ENCODE measurements at regions not wholly inside any gene's neighbourhood (a gene's known extent, or its start where the extent isn't known, plus 50 kb on each side); places are given as distances from the start of the nearest gene placed in this dataset.

GRCh38 chr6:132950566-132950965 lies 136.2 kb downstream of the RPS12 start:
- ATAC-seq (no peak), DNase-seq (no peak)
- Histone ChIP-seq H3K27ac (no peak overlapping the region), H3K36me3 (no peaks in the 10 kb centered on the region), H3K27me3 (peaks cover 0 to 5% of the 10 kb centered on the region in 2 donors), H3K4me3 (no peak overlapping the region), H3K4me1 (no peaks in the 10 kb centered on the region), H3K9me3 (no peaks in the 10 kb centered on the region)
- intact Hi-C loops (cut with DNase I), result no loop called here
- TF ChIP-seq, protein P1, sequence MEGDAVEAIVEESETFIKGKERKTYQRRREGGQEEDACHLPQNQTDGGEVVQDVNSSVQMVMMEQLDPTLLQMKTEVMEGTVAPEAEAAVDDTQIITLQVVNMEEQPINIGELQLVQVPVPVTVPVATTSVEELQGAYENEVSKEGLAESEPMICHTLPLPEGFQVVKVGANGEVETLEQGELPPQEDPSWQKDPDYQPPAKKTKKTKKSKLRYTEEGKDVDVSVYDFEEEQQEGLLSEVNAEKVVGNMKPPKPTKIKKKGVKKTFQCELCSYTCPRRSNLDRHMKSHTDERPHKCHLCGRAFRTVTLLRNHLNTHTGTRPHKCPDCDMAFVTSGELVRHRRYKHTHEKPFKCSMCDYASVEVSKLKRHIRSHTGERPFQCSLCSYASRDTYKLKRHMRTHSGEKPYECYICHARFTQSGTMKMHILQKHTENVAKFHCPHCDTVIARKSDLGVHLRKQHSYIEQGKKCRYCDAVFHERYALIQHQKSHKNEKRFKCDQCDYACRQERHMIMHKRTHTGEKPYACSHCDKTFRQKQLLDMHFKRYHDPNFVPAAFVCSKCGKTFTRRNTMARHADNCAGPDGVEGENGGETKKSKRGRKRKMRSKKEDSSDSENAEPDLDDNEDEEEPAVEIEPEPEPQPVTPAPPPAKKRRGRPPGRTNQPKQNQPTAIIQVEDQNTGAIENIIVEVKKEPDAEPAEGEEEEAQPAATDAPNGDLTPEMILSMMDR (IDR thresholded peaks at IDR 0.05), result no peak

DNA sequence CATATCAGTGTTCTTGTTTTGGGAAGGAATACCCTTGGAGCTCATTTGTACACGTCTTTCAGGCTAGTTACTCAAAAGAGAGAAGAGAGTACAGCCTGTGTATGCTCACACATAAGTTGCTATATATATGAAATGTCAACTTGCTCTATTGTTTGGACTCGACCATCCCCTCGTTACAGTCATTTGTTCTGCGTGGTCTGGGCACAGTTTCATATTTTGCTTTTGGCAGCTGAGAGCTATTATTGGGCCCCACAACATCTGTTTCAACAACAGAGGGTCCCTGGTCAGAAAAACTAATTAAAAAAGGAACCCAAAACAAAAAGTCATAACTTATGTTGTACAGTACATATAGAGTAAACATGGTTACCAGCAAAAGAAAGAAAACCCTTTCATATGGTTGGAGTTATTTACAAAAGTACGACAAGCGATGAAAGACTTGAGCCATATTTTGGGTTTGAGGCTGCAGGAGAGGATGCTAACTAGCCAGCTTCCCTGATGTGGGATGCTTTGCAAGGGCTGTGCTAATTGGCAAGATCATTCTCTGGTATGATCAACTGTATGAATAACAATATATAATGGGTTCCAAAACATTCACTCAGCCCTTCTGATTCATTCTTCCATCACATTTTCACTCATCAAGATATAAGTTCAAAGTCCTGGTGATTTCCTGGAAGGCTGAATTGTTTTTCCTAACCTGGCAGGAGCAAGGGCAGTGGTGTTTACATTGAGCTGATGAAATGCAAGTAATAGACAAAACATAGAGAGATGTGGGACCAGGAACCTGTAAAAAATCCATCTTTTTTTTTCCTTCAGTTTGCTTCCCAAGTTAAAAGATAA lies 137.9 kb downstream of the RPS12 start:
- Histone ChIP-seq H3K27ac (no peak overlapping the region), H3K4me3 (no peak overlapping the region), H3K27me3 (peaks cover 0 to 5% of the 10 kb centered on the region in 2 donors), H3K36me3 (no peaks in the 10 kb centered on the region), H3K9me3 (no peaks in the 10 kb centered on the region), H3K4me1 (no peaks in the 10 kb centered on the region)
- intact Hi-C loops (cut with DNase I), result no loop called here
- ATAC-seq (no peak), DNase-seq (peak in 1 of 4 donors; percentile 47)
- TF ChIP-seq, protein P1 (IDR thresholded peaks at IDR 0.05), result no peak

DNA sequence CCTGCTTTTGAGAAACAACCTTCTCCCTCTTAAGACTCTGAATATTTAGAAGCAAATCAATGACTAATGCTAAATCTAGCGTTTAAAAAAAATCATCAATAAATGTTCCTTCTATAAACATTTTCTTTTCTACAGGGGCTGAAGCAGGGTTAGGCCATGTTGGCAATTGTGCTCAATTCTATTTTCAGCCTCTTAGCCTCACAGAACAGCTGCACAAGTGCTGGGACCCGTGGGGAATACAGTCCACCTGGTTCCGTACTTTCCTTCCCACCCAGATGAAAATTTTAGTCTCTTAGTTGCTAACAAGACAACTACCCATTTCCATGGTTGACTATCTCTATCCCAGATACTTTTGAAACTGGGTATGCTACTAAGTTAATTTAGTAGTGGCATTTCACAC lies 138.6 kb downstream of the RPS12 start:
- TF ChIP-seq, protein P1 (IDR thresholded peaks at IDR 0.05), result no peak
- Histone ChIP-seq H3K9me3 (no peaks in the 10 kb centered on the region), H3K4me1 (no peaks in the 10 kb centered on the region), H3K36me3 (no peaks in the 10 kb centered on the region), H3K27me3 (peaks cover 0 to 5% of the 10 kb centered on the region in 2 donors), H3K4me3 (no peak overlapping the region), H3K27ac (no peak overlapping the region)
- ATAC-seq (no peak), DNase-seq (no peak)
- intact Hi-C loops (cut with DNase I), result no loop called here

GRCh38 chr6:132954222-132954621 lies 139.9 kb downstream of the RPS12 start:
- Histone ChIP-seq H3K27ac (no peak overlapping the region), H3K4me1 (no peaks in the 10 kb centered on the region), H3K9me3 (no peaks in the 10 kb centered on the region), H3K27me3 (peaks cover 0 to 4% of the 10 kb centered on the region in 2 donors), H3K36me3 (no peaks in the 10 kb centered on the region), H3K4me3 (no peak overlapping the region)
- no peak for ATAC-seq
- DNase-seq, result no peak
- TF ChIP-seq, protein P1 (IDR thresholded peaks at IDR 0.05), result no peak
- intact Hi-C loops (cut with DNase I), result no loop called here

DNA sequence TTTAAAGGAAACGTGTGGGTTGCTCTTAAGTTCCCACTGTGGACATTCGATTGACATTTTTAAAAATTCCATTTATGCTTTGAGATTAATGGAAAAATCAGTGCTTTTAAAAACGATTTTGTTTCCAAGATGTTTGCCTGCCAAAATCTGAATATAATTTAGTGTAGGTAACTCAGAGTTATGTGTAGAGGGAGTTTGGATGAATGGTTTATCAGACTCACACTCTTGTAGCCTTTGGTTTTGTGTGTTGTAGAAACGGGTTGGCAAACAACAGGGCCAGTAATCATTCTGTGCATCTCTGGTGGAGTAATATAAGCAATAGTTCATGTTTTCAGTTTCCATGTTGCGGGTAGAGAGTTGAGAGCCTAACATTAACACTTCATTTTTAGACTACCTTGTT lies 140.6 kb downstream of the RPS12 start:
- no peaks in the 10 kb centered on the region for H3K27me3 ChIP-seq
- no peaks in the 10 kb centered on the region for H3K4me1 ChIP-seq
- H3K9me3 ChIP-seq, result no peaks in the 10 kb centered on the region
- intact Hi-C loops (cut with DNase I), result no loop called here
- H3K27ac ChIP-seq, result no peak overlapping the region
- no peaks in the 10 kb centered on the region for H3K36me3 ChIP-seq
- DNase-seq, result no peak
- ATAC-seq, result no peak
- TF ChIP-seq, protein P1 (IDR thresholded peaks at IDR 0.05), result no peak
- no peak overlapping the region for H3K4me3 ChIP-seq
